NCI-H128 (cell line): ENCODE measurements at regions not wholly inside any gene's neighbourhood (a gene's known extent, or its start where the extent isn't known, plus 50 kb on each side); places are given as distances from the start of the nearest gene placed in this dataset.
"Not testable (repeated sequence)": the region's sequence is repeated elsewhere in the genome, so short reads cannot be mapped to it uniquely, and the experiment has no call there.

Source experiments
- DNase-seq: peaks from one replicate; lab custom pipeline; 2025; ENCODE audit not compliant: unreplicated experiment; lab: John Stamatoyannopoulos, UW

DNA sequence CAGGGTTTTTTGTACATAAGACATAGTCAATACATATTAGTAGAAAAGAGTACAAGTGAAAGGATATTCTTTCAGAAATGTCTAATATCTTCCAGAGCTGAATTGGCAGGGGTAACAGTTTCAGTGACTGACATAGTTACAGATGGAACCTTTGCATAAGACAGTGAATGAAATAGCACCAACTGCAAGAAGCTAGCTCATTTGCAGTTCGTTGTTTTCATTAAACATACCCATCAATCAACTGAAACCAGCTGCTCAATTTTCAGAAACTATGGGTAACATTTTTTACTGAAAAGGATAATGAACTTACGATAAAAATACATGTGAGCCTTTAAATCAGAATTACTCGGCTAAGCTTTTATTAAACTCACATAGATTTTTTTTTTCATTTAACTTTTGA lies 93.9 kb upstream of the EPHA3 start:
- no peak for DNase-seq

DNA sequence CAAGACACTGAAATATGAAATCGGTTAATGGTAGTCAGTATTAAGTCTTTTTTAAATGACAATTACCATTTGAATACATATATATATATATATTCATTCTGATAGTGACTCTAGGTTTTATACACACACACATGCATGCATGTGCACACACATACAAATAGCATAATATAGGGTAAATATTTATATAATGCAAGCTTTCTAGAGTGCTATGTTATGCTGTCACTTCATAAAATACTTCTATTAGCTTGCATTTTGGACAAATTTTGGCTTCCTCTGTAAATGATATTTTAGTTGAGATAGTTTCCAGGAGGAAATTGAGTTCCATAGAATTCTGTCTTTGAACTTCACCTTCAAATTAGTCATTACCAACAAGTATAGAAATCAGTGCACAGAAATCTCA lies 89.9 kb upstream of the EPHA3 start:
- no peak for DNase-seq

DNA sequence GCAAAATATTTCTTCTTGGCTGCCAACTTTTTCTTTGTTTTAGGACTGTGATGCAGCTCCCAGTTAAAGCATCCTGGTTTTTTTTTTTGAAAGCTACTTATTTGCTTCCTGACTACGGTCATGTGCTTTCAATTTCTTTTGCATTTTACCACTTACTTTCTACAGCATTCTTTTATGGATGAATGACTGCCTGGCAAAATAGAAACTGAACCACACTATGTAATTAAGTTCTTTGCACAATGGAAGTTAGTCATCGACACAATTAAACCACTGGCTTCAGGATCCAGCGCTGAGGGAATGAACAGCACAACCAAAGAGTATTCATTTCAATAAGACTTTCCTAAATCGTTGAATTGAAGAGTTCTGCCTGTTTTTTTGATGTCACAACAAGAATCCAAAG lies 82.2 kb upstream of the EPHA3 start:
- DNase-seq, result no peak

DNA sequence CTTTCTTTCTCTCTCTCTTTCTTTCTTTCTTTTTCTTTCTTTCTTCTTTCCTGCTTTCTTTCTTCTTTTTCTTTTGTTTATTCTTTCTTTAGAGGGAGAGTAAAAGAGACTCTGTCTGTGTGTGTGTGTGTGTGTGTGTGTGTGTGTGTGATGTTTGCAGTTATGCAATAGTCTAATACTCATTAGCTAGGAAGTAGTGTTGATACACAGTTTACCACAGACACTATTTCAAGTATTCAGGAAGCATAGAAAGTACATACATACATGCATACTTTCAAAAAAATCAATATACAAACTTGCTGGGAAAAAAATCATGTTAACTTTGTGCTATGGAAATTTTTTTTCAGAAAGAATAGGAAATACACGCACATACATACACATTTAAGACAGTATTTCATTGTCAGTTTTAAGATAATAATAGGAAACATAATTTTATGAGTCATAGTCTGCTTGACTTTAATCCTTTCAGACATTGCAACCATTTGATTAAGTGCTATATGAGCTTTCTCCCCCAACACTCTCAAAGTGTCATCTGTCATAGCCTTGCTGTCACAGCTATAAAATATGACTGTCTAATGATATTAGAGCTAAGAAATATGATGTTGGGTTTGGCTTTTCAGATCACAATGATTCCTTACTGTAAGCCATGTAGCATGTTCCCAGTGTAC lies 74.9 kb upstream of the EPHA3 start:
- no peak for DNase-seq

DNA sequence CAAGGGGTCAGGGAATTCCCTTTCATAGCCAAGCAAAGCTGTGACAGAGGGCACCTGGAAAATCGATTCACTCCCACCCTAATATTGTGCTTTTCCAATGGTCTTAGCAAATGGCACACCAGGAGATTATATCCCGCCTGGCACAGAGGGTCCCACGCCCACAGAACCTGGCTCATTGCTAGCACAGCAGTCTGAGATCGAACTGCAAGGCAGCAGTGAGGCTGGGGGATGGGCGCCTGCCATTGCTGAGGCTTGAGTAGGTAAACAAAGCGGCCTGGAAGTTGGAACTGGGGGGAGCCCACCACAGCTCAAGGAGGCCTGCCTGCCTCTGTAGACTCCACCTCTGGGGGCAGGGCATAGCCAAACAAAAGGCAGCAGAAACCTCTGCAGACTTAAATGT lies 72.7 kb upstream of the EPHA3 start:
- not testable (repeated sequence) for DNase-seq

DNA sequence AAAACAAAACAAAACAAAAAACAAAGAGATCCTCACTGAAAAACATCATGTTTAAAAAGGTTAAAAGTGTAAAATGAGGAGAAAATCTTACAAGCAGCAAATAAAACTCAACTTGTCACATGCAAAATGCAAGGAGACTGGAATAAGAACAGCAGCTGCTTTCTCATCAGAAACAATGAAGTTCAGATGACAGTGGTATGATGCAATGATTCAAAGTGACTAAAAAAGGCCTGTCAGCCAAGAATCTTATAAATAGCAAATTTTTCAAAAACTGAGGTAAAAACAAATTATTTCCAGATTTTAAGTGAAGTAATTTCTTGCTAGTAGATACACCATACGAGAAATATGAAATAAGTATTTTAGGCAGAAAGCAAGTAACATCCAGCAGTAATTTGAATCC lies 68.6 kb upstream of the EPHA3 start:
- no peak for DNase-seq

DNA sequence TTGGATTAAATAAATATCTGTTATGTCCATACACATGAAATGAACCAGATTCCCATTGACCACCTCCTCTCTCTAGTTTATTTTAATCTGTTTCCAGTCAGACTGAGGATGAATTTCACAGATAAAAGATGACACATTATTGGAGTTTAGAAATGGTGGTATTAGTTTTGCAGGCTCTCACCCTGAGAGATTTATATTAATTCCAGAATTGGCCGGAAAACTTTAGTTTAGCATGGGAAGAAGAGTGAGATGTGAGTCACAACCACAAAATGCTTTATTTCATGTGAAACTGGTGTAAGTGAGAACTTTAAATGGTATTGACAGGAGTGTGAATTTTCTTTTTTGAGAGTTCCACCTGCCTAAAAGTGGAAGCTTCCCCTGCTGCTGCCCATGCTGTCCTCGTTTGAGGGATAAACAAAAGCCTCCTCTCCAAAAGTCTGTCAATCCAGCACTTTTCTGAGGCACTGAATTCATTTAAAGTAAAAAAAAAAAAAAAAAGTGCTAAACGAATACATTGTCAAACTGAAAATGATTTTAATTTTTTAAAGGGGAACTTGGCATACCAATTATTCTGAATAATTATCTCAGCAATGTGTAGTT lies 65.1 kb upstream of the EPHA3 start:
- no peak for DNase-seq

DNA sequence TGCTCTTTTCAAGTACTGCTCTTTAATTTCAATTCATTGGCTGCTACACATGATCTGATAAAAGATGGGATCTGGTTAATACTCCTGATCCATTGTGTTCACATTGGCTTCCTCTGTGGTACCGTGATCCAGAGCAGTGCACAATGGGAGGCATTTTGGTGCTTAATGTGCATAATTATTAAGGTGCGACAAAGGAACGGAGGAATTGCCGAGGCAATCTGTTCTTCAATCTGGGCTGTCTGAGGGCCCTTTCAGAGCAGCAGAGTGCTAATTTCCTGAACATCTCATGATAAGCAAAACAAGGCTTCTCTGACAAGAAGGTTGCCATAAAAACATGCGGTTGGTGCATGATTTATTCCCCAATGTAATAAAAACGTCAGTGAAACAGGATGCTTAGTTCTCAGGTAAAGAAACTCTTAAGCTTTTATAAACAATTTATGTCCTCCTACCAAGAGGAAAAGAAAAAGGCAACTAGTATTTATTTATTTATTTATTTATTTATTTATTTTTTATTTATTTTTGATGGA lies 64.0 kb upstream of the EPHA3 start:
- DNase-seq, result no peak

DNA sequence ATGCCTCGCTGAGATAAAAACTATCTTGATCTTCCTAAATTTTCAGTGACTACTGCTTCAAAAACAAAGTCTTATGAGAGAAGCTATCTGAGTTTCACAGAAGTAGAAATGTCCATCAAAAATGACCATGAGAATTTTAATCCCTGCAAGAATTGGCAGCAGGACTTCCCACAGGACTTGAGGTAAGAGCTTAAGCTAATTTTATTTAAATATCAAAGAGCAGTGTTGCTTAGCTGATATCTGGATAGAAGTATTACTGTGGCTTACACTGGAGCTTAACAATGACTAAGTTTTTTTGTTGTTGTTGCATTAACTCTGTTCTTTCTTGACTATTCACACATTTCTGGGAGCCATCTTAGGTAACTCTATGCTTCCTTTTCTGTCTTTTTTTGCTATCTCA lies 60.8 kb upstream of the EPHA3 start:
- DNase-seq, result no peak

DNA sequence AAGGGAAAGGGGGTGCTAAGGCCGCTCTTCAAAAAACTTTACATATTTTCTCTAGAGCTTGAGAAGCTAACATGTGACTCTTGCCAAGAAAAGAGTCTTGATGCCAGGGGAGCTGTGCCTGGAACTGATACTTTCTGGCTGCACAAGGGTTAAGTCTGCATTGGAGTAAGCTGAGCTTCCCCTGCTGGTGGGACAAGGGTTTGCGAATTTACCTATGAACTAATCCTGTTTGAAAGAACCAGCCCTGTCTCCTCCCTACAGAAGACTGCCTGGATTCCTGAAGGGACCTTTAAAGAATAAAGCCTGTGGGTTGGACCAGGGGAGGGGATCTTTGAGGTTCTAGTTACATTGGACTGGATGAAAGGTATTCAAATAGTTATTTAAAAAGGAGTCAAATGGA lies 58.3 kb upstream of the EPHA3 start:
- DNase-seq, result no peak

DNA sequence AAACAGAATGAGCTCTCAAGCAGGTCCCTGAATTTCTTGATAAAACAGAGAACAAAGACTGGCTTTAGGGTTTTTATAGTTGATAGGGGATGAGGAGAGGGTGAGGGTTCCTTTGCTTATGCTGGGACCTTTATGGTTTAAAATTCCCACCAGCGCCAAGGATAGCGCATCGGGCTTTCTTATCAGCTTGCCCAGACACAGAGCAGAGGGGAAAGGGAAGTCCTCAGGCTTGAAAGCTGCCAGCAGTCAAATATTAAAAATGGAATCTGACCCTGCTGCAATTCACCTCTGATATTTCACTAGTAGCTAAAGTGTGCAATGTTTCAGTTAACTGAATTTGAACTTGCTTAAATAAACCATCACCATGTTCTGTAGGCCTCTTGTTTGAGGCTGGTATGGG lies 55.0 kb upstream of the EPHA3 start:
- no peak for DNase-seq

DNA sequence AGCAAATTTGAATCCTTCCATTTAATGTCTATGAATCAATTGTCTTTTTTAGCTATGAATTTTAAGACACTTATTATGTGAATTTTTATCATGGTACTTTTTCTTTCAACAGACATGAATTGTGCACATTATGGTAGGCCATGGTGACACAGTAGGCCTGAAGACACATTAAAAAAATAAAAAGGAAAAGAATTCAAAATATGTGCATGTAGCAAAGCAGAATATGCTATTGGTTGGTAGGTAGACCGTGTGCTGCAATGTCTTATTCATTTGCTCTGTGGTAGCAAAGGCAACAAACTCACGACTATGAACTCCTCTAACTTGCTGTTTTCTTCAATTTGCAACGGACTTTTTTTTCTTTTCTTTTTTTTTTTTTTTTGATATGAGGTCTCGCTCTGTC lies 50.0 kb upstream of the EPHA3 start:
- DNase-seq, result no peak
